ENCODE measurements at regions not wholly inside any gene's neighbourhood (a gene's known extent, or its start where the extent isn't known, plus 50 kb on each side); places are given as distances from the start of the nearest gene placed in this dataset.
A peak's percentile ranks its signal among the peaks of the same experiment; 100 is the strongest.

DNA sequence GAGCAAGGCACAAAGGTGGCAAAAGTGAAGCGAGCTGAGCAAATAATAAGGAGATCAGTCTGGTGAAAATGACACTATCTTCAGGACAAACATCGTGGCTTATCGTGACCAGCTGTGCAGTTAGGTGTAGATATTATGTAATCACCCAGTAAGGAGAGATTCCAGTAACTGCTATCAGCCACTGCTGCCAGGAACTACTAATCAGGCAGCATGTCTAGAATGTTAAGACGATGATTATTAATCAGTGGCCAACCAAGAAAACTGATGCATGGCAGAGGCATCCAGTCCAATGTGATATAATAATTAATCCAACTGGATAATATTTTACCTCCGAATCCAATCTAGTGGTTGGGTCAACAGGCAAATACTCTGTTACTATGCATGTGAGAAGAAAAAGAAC, 252.7 kb upstream of the ZPLD1 start:
- H2AFZ ChIP-seq (ENCODE audit: low read length) = no peak overlapping the region
- H3K9ac ChIP-seq (ENCODE audit: insufficient read depth, low read length) = no peak overlapping the region
- TF ChIP-seq EZH2 (IDR thresholded peaks at IDR 0.05; ENCODE audit: low read length, missing control alignments) = no peak
- TF ChIP-seq, protein P1, sequence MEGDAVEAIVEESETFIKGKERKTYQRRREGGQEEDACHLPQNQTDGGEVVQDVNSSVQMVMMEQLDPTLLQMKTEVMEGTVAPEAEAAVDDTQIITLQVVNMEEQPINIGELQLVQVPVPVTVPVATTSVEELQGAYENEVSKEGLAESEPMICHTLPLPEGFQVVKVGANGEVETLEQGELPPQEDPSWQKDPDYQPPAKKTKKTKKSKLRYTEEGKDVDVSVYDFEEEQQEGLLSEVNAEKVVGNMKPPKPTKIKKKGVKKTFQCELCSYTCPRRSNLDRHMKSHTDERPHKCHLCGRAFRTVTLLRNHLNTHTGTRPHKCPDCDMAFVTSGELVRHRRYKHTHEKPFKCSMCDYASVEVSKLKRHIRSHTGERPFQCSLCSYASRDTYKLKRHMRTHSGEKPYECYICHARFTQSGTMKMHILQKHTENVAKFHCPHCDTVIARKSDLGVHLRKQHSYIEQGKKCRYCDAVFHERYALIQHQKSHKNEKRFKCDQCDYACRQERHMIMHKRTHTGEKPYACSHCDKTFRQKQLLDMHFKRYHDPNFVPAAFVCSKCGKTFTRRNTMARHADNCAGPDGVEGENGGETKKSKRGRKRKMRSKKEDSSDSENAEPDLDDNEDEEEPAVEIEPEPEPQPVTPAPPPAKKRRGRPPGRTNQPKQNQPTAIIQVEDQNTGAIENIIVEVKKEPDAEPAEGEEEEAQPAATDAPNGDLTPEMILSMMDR (conservative IDR thresholded peaks at IDR 0.05 in 1 of 2, IDR thresholded peaks at IDR 0.05 in 1 of 2; ENCODE audit: low read depth in 1 of 2, low read length in 2 of 2) = no peak
- DNase-seq (ENCODE audit: low read depth in 2 of 2) = peak in 1 of 2 donors; percentile 94
- no peaks in the 10 kb centered on the region for H3K27me3 ChIP-seq (ENCODE audit: control insufficient read depth, insufficient read depth, low read length)
- H3K27ac ChIP-seq (ENCODE audit: insufficient read depth, low read length) = peak overlapping the region; percentile 52
- H3K4me2 ChIP-seq (ENCODE audit: extremely low read depth, insufficient read depth, low read length) = no peak overlapping the region
- H3K79me2 ChIP-seq (ENCODE audit: control insufficient read depth, insufficient read depth, low read length) = no peaks in the 10 kb centered on the region
- no peak overlapping the region for H3K4me3 ChIP-seq (replicated peaks in 1 of 4; ENCODE audit: control extremely low read depth in 1 of 4, insufficient read depth in 1 of 4, low read depth in 3 of 4, low read length in 4 of 4)
- no peaks in the 10 kb centered on the region for H4K20me1 ChIP-seq (ENCODE audit: control insufficient read depth, extremely low read depth, insufficient read depth, low read length)
- no peaks in the 10 kb centered on the region for H3K36me3 ChIP-seq (ENCODE audit: control insufficient read depth, insufficient read depth, low read length)
- H3K9me3 ChIP-seq (ENCODE audit: control insufficient read depth, insufficient read depth, low read depth, low read length) = no peaks in the 10 kb centered on the region
- peaks cover 9% of the 10 kb centered on the region for H3K4me1 ChIP-seq (ENCODE audit: control insufficient read depth, extremely low read depth, insufficient read depth, low read length)

DNA sequence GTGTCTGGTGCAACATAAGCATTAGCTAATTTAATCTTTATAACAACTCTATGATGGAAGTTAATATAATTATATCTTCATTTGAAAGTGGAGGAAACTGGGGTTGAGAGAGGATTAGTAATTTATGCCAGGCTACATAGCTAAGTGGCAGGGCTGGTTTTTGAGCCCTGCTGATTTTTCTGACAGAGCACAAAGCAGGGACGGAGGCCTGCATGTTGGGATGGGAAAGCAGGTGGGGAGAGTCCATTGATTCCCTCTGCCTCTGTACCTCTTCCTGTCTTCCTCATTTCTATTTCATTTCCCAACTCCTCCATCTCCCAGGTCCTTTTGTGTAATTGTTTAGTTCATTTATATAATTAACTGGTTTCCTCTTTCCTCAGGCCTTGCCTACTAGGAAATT, 251.6 kb upstream of the ZPLD1 start:
- Histone ChIP-seq H3K27ac (ENCODE audit: insufficient read depth, low read length) (no peak overlapping the region), H3K4me3 (replicated peaks in 1 of 4; ENCODE audit: control extremely low read depth in 1 of 4, insufficient read depth in 1 of 4, low read depth in 3 of 4, low read length in 4 of 4) (no peak overlapping the region), H3K4me2 (ENCODE audit: extremely low read depth, insufficient read depth, low read length) (no peak overlapping the region), H3K9me3 (ENCODE audit: control insufficient read depth, insufficient read depth, low read depth, low read length) (no peaks in the 10 kb centered on the region), H3K27me3 (ENCODE audit: control insufficient read depth, insufficient read depth, low read length) (no peaks in the 10 kb centered on the region), H3K79me2 (ENCODE audit: control insufficient read depth, insufficient read depth, low read length) (no peaks in the 10 kb centered on the region), H2AFZ (ENCODE audit: low read length) (no peak overlapping the region), H3K36me3 (ENCODE audit: control insufficient read depth, insufficient read depth, low read length) (no peaks in the 10 kb centered on the region), H4K20me1 (ENCODE audit: control insufficient read depth, extremely low read depth, insufficient read depth, low read length) (no peaks in the 10 kb centered on the region), H3K4me1 (ENCODE audit: control insufficient read depth, extremely low read depth, insufficient read depth, low read length) (peaks cover 9% of the 10 kb centered on the region), H3K9ac (ENCODE audit: insufficient read depth, low read length) (no peak overlapping the region)
- no peak for TF ChIP-seq EZH2 (IDR thresholded peaks at IDR 0.05; ENCODE audit: low read length, missing control alignments)
- TF ChIP-seq, protein P1 (conservative IDR thresholded peaks at IDR 0.05 in 1 of 2, IDR thresholded peaks at IDR 0.05 in 1 of 2; ENCODE audit: low read depth in 1 of 2, low read length in 2 of 2) = no peak
- no peak for DNase-seq (ENCODE audit: low read depth in 2 of 2)

DNA sequence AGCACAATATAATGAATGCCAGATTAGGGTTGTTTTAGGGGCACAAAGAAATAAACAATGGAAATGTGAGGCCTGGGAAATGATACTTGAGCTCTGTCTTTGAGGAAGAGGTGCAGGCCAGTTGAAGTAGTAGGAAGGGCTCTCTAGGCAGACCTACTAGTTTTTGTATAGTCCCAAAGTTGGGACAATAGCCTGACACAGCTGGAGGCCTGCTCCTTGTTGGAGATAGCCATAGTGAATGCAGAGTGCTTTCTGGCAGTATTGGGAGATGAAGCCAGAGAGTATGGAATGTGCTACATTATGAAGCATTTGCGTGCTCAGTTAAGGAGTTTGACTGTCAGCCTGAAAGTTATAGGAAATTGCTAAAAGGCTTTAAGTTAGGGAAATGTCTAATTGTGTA, 251.2 kb upstream of the ZPLD1 start:
- Histone ChIP-seq H3K9me3 (ENCODE audit: control insufficient read depth, insufficient read depth, low read depth, low read length) (no peaks in the 10 kb centered on the region), H4K20me1 (ENCODE audit: control insufficient read depth, extremely low read depth, insufficient read depth, low read length) (no peaks in the 10 kb centered on the region), H3K4me1 (ENCODE audit: control insufficient read depth, extremely low read depth, insufficient read depth, low read length) (peaks cover 9% of the 10 kb centered on the region), H3K4me3 (replicated peaks in 1 of 4; ENCODE audit: control extremely low read depth in 1 of 4, insufficient read depth in 1 of 4, low read depth in 3 of 4, low read length in 4 of 4) (no peak overlapping the region), H3K27ac (ENCODE audit: insufficient read depth, low read length) (no peak overlapping the region), H2AFZ (ENCODE audit: low read length) (no peak overlapping the region), H3K79me2 (ENCODE audit: control insufficient read depth, insufficient read depth, low read length) (no peaks in the 10 kb centered on the region), H3K36me3 (ENCODE audit: control insufficient read depth, insufficient read depth, low read length) (no peaks in the 10 kb centered on the region), H3K27me3 (ENCODE audit: control insufficient read depth, insufficient read depth, low read length) (no peaks in the 10 kb centered on the region), H3K4me2 (ENCODE audit: extremely low read depth, insufficient read depth, low read length) (no peak overlapping the region), H3K9ac (ENCODE audit: insufficient read depth, low read length) (no peak overlapping the region)
- no peak for DNase-seq (ENCODE audit: low read depth in 2 of 2)
- TF ChIP-seq, protein P1 (conservative IDR thresholded peaks at IDR 0.05 in 1 of 2, IDR thresholded peaks at IDR 0.05 in 1 of 2; ENCODE audit: low read depth in 1 of 2, low read length in 2 of 2) = no peak
- no peak for TF ChIP-seq EZH2 (IDR thresholded peaks at IDR 0.05; ENCODE audit: low read length, missing control alignments)

Data from fibroblast of lung (primary cell).